ENCODE measurements at regions not wholly inside any gene's neighbourhood (a gene's known extent, or its start where the extent isn't known, plus 50 kb on each side); places are given as distances from the start of the nearest gene placed in this dataset.

DNA sequence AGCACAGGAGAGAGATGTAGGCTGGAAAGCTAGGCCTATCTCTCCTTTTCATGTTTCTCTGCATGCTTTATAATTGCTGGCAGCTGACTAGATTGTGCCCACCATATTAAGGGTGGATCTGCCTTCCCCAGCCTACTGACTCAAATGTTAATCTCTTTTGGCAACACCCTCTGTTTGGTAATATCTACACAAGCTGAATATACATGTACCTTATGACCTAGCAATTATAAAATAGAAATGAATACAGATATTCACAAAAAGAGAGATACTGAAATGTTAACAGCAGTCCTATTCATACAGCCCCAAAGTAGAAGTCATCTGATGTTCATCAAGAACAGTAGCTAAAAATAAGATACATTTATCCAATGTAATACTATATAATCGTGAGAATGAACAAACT lies 429.6 kb downstream of the EPM2A start:
- H3K27ac ChIP-seq, result no peak overlapping the region
- no peak overlapping the region for H3K9ac ChIP-seq
- H3K27me3 ChIP-seq (ENCODE audit: insufficient read depth, low read depth), result no peaks in the 10 kb centered on the region
- TF ChIP-seq, protein P1, sequence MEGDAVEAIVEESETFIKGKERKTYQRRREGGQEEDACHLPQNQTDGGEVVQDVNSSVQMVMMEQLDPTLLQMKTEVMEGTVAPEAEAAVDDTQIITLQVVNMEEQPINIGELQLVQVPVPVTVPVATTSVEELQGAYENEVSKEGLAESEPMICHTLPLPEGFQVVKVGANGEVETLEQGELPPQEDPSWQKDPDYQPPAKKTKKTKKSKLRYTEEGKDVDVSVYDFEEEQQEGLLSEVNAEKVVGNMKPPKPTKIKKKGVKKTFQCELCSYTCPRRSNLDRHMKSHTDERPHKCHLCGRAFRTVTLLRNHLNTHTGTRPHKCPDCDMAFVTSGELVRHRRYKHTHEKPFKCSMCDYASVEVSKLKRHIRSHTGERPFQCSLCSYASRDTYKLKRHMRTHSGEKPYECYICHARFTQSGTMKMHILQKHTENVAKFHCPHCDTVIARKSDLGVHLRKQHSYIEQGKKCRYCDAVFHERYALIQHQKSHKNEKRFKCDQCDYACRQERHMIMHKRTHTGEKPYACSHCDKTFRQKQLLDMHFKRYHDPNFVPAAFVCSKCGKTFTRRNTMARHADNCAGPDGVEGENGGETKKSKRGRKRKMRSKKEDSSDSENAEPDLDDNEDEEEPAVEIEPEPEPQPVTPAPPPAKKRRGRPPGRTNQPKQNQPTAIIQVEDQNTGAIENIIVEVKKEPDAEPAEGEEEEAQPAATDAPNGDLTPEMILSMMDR (conservative IDR thresholded peaks at IDR 0.05; ENCODE audit: low read depth, low read length), result no peak
- no peak overlapping the region for H2AFZ ChIP-seq (ENCODE audit: low read depth)
- H3K79me2 ChIP-seq (ENCODE audit: insufficient read depth, low read depth), result no peaks in the 10 kb centered on the region
- no peaks in the 10 kb centered on the region for H3K4me1 ChIP-seq (ENCODE audit: low read depth, poor library complexity, severe bottlenecking)
- H3K4me2 ChIP-seq, result no peak overlapping the region
- H3K36me3 ChIP-seq (ENCODE audit: insufficient read depth), result no peaks in the 10 kb centered on the region
- no peak overlapping the region for H3K4me3 ChIP-seq (IDR thresholded peaks at IDR 0.05; ENCODE audit: insufficient read depth, low read depth, low read length)
- no peaks in the 10 kb centered on the region for H4K20me1 ChIP-seq (ENCODE audit: insufficient read depth)

DNA sequence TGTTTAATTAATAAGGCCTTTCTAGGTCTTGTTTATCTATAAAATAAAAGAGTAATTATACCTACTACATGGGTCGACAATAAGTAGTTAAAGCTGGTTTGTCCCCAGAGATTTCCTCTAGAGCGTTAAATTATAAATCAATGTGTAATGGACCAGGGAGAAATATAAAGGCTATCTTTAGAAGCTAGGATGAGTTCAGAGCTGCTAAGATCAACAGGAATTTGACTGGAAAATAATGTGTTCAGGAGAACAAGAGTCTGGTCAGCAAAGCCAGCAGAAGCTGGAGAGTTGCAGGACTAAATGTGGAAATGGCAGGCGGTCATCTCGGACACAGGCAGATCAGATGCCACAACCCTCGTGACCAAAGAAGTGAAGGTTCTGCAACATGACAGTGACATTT lies 428.8 kb downstream of the EPM2A start:
- Histone ChIP-seq H3K4me1 (ENCODE audit: low read depth, poor library complexity, severe bottlenecking) (no peaks in the 10 kb centered on the region), H3K9ac (no peak overlapping the region), H3K4me2 (no peak overlapping the region), H3K79me2 (ENCODE audit: insufficient read depth, low read depth) (no peaks in the 10 kb centered on the region), H3K36me3 (ENCODE audit: insufficient read depth) (no peaks in the 10 kb centered on the region), H3K27ac (no peak overlapping the region), H3K4me3 (IDR thresholded peaks at IDR 0.05; ENCODE audit: insufficient read depth, low read depth, low read length) (no peak overlapping the region), H2AFZ (ENCODE audit: low read depth) (no peak overlapping the region), H4K20me1 (ENCODE audit: insufficient read depth) (no peaks in the 10 kb centered on the region), H3K27me3 (ENCODE audit: insufficient read depth, low read depth) (no peaks in the 10 kb centered on the region)
- TF ChIP-seq, protein P1 (conservative IDR thresholded peaks at IDR 0.05; ENCODE audit: low read depth, low read length), result no peak

DNA sequence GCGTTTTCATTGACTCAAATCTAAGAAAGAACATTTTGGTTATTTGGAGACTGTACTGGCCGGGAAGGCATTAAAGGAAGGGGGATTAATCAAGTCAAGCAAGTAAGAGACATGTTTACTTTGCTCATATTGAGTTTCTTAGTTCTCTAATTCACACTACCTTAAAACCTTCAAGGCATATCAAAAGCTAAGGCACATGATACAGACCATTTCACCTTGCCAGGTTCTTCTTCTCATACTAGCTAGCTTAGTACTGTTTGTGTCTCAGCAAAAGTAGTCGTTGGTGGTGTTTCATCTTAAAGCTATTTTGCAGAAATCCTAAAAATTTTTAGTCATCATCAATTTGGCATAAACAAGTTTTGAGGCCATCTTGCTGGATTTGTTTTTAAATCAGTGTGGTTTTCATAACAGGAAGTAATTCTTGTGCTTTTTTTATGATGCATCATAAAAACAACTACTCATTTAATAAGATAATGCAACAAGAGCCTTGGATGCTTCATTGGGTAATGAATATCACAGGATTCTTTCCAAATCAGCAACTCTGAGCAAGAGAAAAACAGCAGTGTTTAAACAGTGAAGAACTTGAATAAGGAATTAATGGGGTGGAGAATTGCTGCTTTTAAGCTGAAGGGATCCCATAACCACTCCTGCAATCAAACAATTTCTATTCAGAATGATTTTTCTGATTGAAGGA lies 425.3 kb downstream of the EPM2A start:
- Histone ChIP-seq H3K4me3 (IDR thresholded peaks at IDR 0.05; ENCODE audit: insufficient read depth, low read depth, low read length) (no peak overlapping the region), H3K27ac (no peak overlapping the region), H2AFZ (ENCODE audit: low read depth) (no peak overlapping the region), H3K4me1 (ENCODE audit: low read depth, poor library complexity, severe bottlenecking) (no peaks in the 10 kb centered on the region), H3K27me3 (ENCODE audit: insufficient read depth, low read depth) (no peaks in the 10 kb centered on the region), H3K4me2 (no peak overlapping the region), H3K79me2 (ENCODE audit: insufficient read depth, low read depth) (no peaks in the 10 kb centered on the region), H3K9ac (no peak overlapping the region), H4K20me1 (ENCODE audit: insufficient read depth) (no peaks in the 10 kb centered on the region), H3K36me3 (ENCODE audit: insufficient read depth) (no peaks in the 10 kb centered on the region)
- TF ChIP-seq, protein P1 (conservative IDR thresholded peaks at IDR 0.05; ENCODE audit: low read depth, low read length), result no peak

DNA sequence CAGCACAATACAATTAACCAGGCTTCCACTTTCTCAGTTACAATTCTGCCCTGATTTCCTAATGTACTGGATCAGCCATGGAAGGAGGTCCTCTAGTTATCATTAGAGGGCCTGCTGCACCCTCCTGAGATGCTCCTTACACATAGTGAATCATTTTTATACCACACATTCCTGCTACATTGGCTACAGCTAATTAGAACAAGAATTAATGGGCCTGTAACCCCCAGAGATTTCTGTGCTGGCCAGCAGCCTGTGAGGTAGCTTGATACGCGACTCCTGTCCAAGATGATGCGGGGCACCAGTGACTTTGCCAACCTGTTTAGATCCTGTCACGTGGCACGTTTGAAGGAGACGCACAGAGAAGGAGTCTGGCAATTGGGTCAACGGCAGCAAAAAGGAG lies 422.8 kb downstream of the EPM2A start:
- H3K36me3 ChIP-seq (ENCODE audit: insufficient read depth), result no peaks in the 10 kb centered on the region
- no peak overlapping the region for H3K4me2 ChIP-seq
- no peaks in the 10 kb centered on the region for H3K27me3 ChIP-seq (ENCODE audit: insufficient read depth, low read depth)
- H3K9ac ChIP-seq, result no peak overlapping the region
- H4K20me1 ChIP-seq (ENCODE audit: insufficient read depth), result no peaks in the 10 kb centered on the region
- H3K27ac ChIP-seq, result no peak overlapping the region
- H3K4me1 ChIP-seq (ENCODE audit: low read depth, poor library complexity, severe bottlenecking), result no peaks in the 10 kb centered on the region
- no peak overlapping the region for H2AFZ ChIP-seq (ENCODE audit: low read depth)
- H3K4me3 ChIP-seq (IDR thresholded peaks at IDR 0.05; ENCODE audit: insufficient read depth, low read depth, low read length), result no peak overlapping the region
- TF ChIP-seq, protein P1 (conservative IDR thresholded peaks at IDR 0.05; ENCODE audit: low read depth, low read length), result no peak
- no peaks in the 10 kb centered on the region for H3K79me2 ChIP-seq (ENCODE audit: insufficient read depth, low read depth)

Data from KMS-11 (cell line).